GM21723 (cell line): ENCODE measurements at regions not wholly inside any gene's neighbourhood (a gene's known extent, or its start where the extent isn't known, plus 50 kb on each side); places are given as distances from the start of the nearest gene placed in this dataset.

Experiments used
- ATAC-seq: cut with Tn5 transposase; IDR thresholded peaks from one replicate; pipeline ENCODE4 v1.9.1; 2021; ENCODE audit warnings: mild to moderate bottlenecking, moderate library complexity; ENCODE audit not compliant: unreplicated experiment

- no peak for ATAC-seq
Observed at GRCh38 chr4:35247047-35247446, 997.3 kb downstream of the ARAP2 start.

- ATAC-seq, result no peak
Observed at GRCh38 chr4:35250331-35250730, 994.0 kb downstream of the ARAP2 start.

GRCh38 chr4:35250761-35251160, 993.6 kb downstream of the ARAP2 start:
- no peak for ATAC-seq

GRCh38 chr4:35252071-35252470, 992.2 kb downstream of the ARAP2 start:
- no peak for ATAC-seq

GRCh38 chr4:35252866-35253265, 991.4 kb downstream of the ARAP2 start:
- no peak for ATAC-seq

GRCh38 chr4:35253331-35253730, 991.0 kb downstream of the ARAP2 start:
- no peak for ATAC-seq

GRCh38 chr4:35286434-35286833, 957.9 kb downstream of the ARAP2 start:
- ATAC-seq, result no peak

GRCh38 chr4:35300996-35301774, 943.1 kb downstream of the ARAP2 start:
- ATAC-seq, result no peak

- no peak for ATAC-seq
Observed at GRCh38 chr4:35315419-35315818, 928.9 kb downstream of the ARAP2 start.

- ATAC-seq, result no peak
Observed at GRCh38 chr4:35325908-35326453, 918.3 kb downstream of the ARAP2 start.

- ATAC-seq, result no peak
Observed at GRCh38 chr4:35342833-35343232, 901.5 kb downstream of the ARAP2 start.

GRCh38 chr4:35347276-35347675, 897.0 kb downstream of the ARAP2 start:
- no peak for ATAC-seq

- no peak for ATAC-seq
Observed at GRCh38 chr4:35358001-35358584, 886.2 kb downstream of the ARAP2 start.

GRCh38 chr4:35364321-35364870, 879.9 kb downstream of the ARAP2 start:
- no peak for ATAC-seq

GRCh38 chr4:35365186-35365585, 879.1 kb downstream of the ARAP2 start:
- no peak for ATAC-seq

GRCh38 chr4:35399912-35400311, 844.4 kb downstream of the ARAP2 start:
- ATAC-seq, result no peak

- no peak for ATAC-seq
Observed at GRCh38 chr4:35423104-35423503, 821.2 kb downstream of the ARAP2 start.

- no peak for ATAC-seq
Observed at GRCh38 chr4:35447474-35447873, 796.8 kb downstream of the ARAP2 start.

- no peak for ATAC-seq
Observed at GRCh38 chr4:35459045-35459444, 785.3 kb downstream of the ARAP2 start.

GRCh38 chr4:35461931-35462659, 782.2 kb downstream of the ARAP2 start:
- no peak for ATAC-seq

- ATAC-seq, result no peak
Observed at GRCh38 chr4:35463251-35463952, 780.9 kb downstream of the ARAP2 start.
